ENCODE measurements at regions not wholly inside any gene's neighbourhood (a gene's known extent, or its start where the extent isn't known, plus 50 kb on each side); places are given as distances from the start of the nearest gene placed in this dataset.

DNA sequence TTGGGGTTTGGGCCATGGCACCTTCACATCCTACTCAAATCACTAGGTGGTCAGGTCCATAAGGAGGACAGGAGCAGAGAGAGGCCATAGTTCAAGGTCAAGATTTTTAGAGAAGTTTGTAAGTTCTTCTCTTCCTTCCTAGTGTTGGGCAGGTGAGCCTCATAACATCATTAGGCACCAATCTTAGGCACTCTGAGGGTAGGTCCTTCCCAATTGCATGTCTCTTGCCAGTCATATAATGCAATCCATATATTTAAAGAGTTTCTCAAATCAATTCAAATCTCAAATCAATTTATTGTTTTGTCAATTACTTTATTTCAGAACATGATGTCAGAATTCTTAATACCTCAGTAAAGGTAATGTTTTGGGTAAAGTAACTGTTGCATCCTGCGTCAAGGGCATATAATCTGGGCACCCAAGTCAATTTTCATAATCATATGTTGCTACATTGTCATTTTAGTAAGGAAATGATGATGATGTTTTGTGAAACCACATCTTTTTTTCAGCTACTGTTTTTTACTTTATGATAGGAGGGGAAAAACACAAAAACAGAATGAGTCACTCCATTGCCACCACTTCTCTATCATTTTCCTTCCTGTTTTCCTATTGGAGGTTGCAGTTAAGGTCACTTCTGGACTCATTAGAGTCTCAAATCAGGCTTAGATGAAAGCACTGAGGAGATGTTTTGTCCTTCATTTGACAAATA is 122.7 kb downstream of the UCHL5 start:
- TF ChIP-seq, protein P1, sequence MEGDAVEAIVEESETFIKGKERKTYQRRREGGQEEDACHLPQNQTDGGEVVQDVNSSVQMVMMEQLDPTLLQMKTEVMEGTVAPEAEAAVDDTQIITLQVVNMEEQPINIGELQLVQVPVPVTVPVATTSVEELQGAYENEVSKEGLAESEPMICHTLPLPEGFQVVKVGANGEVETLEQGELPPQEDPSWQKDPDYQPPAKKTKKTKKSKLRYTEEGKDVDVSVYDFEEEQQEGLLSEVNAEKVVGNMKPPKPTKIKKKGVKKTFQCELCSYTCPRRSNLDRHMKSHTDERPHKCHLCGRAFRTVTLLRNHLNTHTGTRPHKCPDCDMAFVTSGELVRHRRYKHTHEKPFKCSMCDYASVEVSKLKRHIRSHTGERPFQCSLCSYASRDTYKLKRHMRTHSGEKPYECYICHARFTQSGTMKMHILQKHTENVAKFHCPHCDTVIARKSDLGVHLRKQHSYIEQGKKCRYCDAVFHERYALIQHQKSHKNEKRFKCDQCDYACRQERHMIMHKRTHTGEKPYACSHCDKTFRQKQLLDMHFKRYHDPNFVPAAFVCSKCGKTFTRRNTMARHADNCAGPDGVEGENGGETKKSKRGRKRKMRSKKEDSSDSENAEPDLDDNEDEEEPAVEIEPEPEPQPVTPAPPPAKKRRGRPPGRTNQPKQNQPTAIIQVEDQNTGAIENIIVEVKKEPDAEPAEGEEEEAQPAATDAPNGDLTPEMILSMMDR (IDR thresholded peaks at IDR 0.05; ENCODE audit: borderline replicate concordance, extremely low read depth, low read length, poor library complexity, severe bottlenecking), result no peak
- TF ChIP-seq EZH2 (IDR thresholded peaks at IDR 0.05; ENCODE audit: borderline replicate concordance, low read depth, low read length, severe bottlenecking), result no peak

Measured in DND-41 (cell line).